Sigmoid colon (tissue), 6 donors: ENCODE measurements at regions not wholly inside any gene's neighbourhood (a gene's known extent, or its start where the extent isn't known, plus 50 kb on each side); places are given as distances from the start of the nearest gene placed in this dataset.

Source experiments
- DNase-seq: peaks from one replicate; pipeline ENCODE4 v3.0.0-alpha.2; 2019
- H3K27ac ChIP-seq, 4 donors: fragments of 200-600 bp; sonication (generic); one replicate each; pipeline ENCODE4 v1.5.1; 2016 to 2019; ENCODE audit warnings: mild to moderate bottlenecking in 1 of 4
- H3K27me3 ChIP-seq, 3 donors: fragments of 200-600 bp; sonication (generic); one replicate each; pipeline ENCODE4 v1.5.1; 2019; ENCODE audit warnings: mild to moderate bottlenecking in 1 of 3
- H3K36me3 ChIP-seq, 4 donors: fragments of 200-600 bp; sonication (generic); one replicate each; pipeline ENCODE4 v1.5.1; 2016 to 2019
- H3K4me1 ChIP-seq, 4 donors: fragments of 200-600 bp; sonication (generic); one replicate each; pipeline ENCODE4 v1.5.1; 2017 to 2019
- H3K4me3 ChIP-seq, 4 donors: fragments of 200-600 bp; sonication (generic); one replicate each; pipeline ENCODE4 v1.5.1; 2017 to 2019; ENCODE audit warnings: mild to moderate bottlenecking in 2 of 4, moderate library complexity in 1 of 4
- H3K9me3 ChIP-seq, 4 donors: fragments of 200-600 bp in 3 of 4; sonication (generic) in 3 of 4; one replicate each; pipeline versions ENCODE4 v1.5.1 to v1.6.1; 2013 to 2019
- CTCF ChIP-seq, 4 experiments: fragments of 450-650 bp in 3 of 4; fragments of 200-600 bp in 1 of 4; IDR thresholded peaks; one replicate each; pipeline ENCODE4 v1.5.1; 2016 to 2019; ENCODE audit warnings: antibody characterized with exemption in 4 of 4, mild to moderate bottlenecking in 3 of 4, moderate library complexity in 2 of 4
- EP300 ChIP-seq, 4 donors: sonication (generic); formaldehyde crosslinking; IDR thresholded peaks; one replicate each; pipeline ENCODE4 v1.6.1; 2017; ENCODE audit warnings: antibody characterized with exemption in 4 of 4
- POLR2A ChIP-seq, 2 donors: fragments of 450-650 bp; IDR thresholded peaks; one replicate each; pipeline ENCODE4 v1.6.1; 2016; ENCODE audit warnings: antibody characterized with exemption in 2 of 2, mild to moderate bottlenecking in 2 of 2, moderate library complexity in 2 of 2
- POLR2AphosphoS5 ChIP-seq, 4 donors: sonication (generic); formaldehyde crosslinking; IDR thresholded peaks; one replicate each; pipeline ENCODE4 v1.6.1; 2017; ENCODE audit warnings: antibody characterized with exemption in 4 of 4
- WGBS, 2 donors: extraction: QIAGEN DNeasy Blood & Tissue Kit; methylation state at CpG; one replicate each; pipeline ENCODE4 v1.1.7; 2013; 5-methylcytosine and 5-hydroxymethylcytosine counted together
- intact Hi-C: fragments of 100-400 bp; cut with DNase I; formaldehyde crosslinking; loops from one replicate; pipeline ENCODE4 v1.15.1; 2023
- donor health status: healthy with polysubstance abuse.
- donor health status: healthy.

GRCh38 chr5:9858043-9858442 is 227.9 kb upstream of the TAS2R1 start:
- no peak overlapping the region for H3K4me3 ChIP-seq
- intact Hi-C loops: no loop called here
- 87 to 94% methylated on average over 3 of the region's 3 CpGs for WGBS, 2 donors
- DNase-seq: no peak
- peaks cover 0 to 2% (median 0%) of the 10 kb centered on the region in 4 donors for H3K9me3 ChIP-seq
- TF ChIP-seq POLR2AphosphoS5 (IDR thresholded peaks at IDR 0.05) (no peak), POLR2A (IDR thresholded peaks at IDR 0.05) (no peak), EP300 (IDR thresholded peaks at IDR 0.05) (no peak), CTCF (IDR thresholded peaks at IDR 0.05) (no peak)
- H3K27ac ChIP-seq: no peak overlapping the region
- no peaks in the 10 kb centered on the region for H3K4me1 ChIP-seq
- H3K36me3 ChIP-seq: no peaks in the 10 kb centered on the region
- H3K27me3 ChIP-seq: no peaks in the 10 kb centered on the region

GRCh38 chr5:9853309-9853708 is 223.2 kb upstream of the TAS2R1 start:
- WGBS, 2 donors: 93 to 94% methylated on average over 2 of the region's 2 CpGs
- H3K9me3 ChIP-seq: peaks cover 0 to 2% (median 0%) of the 10 kb centered on the region in 4 donors
- intact Hi-C loops: no loop called here
- H3K36me3 ChIP-seq: no peaks in the 10 kb centered on the region
- H3K4me1 ChIP-seq: no peaks in the 10 kb centered on the region
- no peak overlapping the region for H3K27ac ChIP-seq
- DNase-seq: no peak
- no peak overlapping the region for H3K4me3 ChIP-seq
- H3K27me3 ChIP-seq: no peaks in the 10 kb centered on the region
- TF ChIP-seq CTCF (IDR thresholded peaks at IDR 0.05) (no peak), EP300 (IDR thresholded peaks at IDR 0.05) (no peak), POLR2AphosphoS5 (IDR thresholded peaks at IDR 0.05) (no peak), POLR2A (IDR thresholded peaks at IDR 0.05) (no peak)

- TF ChIP-seq POLR2A (IDR thresholded peaks at IDR 0.05): no peak
- TF ChIP-seq POLR2AphosphoS5 (IDR thresholded peaks at IDR 0.05): no peak
- TF ChIP-seq CTCF (IDR thresholded peaks at IDR 0.05): no peak
- no peak for TF ChIP-seq EP300 (IDR thresholded peaks at IDR 0.05)
- intact Hi-C loops: no loop called here
- H3K36me3 ChIP-seq: no peaks in the 10 kb centered on the region
- peaks cover 0 to 2% (median 0%) of the 10 kb centered on the region in 4 donors for H3K9me3 ChIP-seq
- no peak overlapping the region for H3K27ac ChIP-seq
- H3K4me1 ChIP-seq: no peaks in the 10 kb centered on the region
- DNase-seq: no peak
- no peaks in the 10 kb centered on the region for H3K27me3 ChIP-seq
- 79 to 84% methylated on average over 3 of the region's 3 CpGs for WGBS, 2 donors
- H3K4me3 ChIP-seq: no peak overlapping the region
Observed at GRCh38 chr5:9852671-9853070, 222.5 kb upstream of the TAS2R1 start.

- Histone ChIP-seq H3K9me3 (no peaks in the 10 kb centered on the region), H3K36me3 (no peaks in the 10 kb centered on the region), H3K4me1 (no peaks in the 10 kb centered on the region), H3K27me3 (no peaks in the 10 kb centered on the region), H3K4me3 (no peak overlapping the region), H3K27ac (no peak overlapping the region)
- intact Hi-C loops: no loop called here
- no peak for DNase-seq
- TF ChIP-seq EP300 (IDR thresholded peaks at IDR 0.05) (no peak), POLR2AphosphoS5 (IDR thresholded peaks at IDR 0.05) (no peak), POLR2A (IDR thresholded peaks at IDR 0.05) (no peak), CTCF (IDR thresholded peaks at IDR 0.05) (no peak)
- WGBS, 2 donors: 70 to 73% methylated on average over 3 of the region's 3 CpGs
Observed at GRCh38 chr5:9851458-9851857, 221.3 kb upstream of the TAS2R1 start.

- DNase-seq: no peak
- H3K27ac ChIP-seq: no peak overlapping the region
- no peaks in the 10 kb centered on the region for H3K4me1 ChIP-seq
- intact Hi-C loops: no loop called here
- WGBS, 2 donors: 66 to 75% methylated on average over 5 of the region's 5 CpGs
- no peak for TF ChIP-seq POLR2AphosphoS5 (IDR thresholded peaks at IDR 0.05)
- TF ChIP-seq POLR2A (IDR thresholded peaks at IDR 0.05): no peak
- no peak for TF ChIP-seq CTCF (IDR thresholded peaks at IDR 0.05)
- TF ChIP-seq EP300 (IDR thresholded peaks at IDR 0.05): no peak
- H3K4me3 ChIP-seq: no peak overlapping the region
- no peaks in the 10 kb centered on the region for H3K27me3 ChIP-seq
- H3K36me3 ChIP-seq: no peaks in the 10 kb centered on the region
- H3K9me3 ChIP-seq: no peaks in the 10 kb centered on the region
Observed at GRCh38 chr5:9850456-9850855, 220.3 kb upstream of the TAS2R1 start.
